ENCODE measurements at regions not wholly inside any gene's neighbourhood (a gene's known extent, or its start where the extent isn't known, plus 50 kb on each side); places are given as distances from the start of the nearest gene placed in this dataset.

DNA sequence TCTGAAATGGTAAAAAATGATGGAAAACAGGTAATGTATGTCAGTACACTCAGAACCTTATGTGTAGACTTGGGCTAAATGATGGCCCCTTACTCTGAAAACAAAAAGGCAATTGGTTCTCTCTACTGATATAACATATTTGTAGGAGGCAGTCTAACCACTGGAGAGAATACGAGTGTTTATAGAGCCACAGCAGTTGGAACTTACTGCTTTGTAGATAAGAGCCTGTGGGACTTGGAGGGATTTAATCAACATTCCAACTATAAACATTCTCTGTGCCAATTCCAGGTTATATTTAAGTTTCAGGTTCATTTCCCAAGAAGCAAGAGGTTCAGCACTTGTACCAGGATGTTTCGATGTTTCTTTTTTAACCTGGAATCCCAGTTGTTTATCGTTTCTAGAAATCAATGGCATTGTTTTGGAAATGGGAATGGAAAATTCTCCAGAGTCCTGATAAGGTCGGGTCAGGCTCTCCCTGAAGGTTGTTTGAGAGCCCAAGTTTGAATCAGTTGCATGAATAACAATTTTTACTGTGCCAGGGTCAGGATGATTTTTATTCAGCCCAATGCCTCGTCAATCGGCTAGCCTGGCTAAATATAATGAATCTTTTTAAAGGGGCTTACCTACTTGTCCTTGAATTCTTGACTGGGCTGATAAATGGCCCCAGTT, 278.4 kb upstream of the FAM98A start:
- DNase-seq (ENCODE audit: low spot score) (no peak), ATAC-seq (ENCODE audit: low FRiP score) (no peak)
- TF ChIP-seq, protein P1, sequence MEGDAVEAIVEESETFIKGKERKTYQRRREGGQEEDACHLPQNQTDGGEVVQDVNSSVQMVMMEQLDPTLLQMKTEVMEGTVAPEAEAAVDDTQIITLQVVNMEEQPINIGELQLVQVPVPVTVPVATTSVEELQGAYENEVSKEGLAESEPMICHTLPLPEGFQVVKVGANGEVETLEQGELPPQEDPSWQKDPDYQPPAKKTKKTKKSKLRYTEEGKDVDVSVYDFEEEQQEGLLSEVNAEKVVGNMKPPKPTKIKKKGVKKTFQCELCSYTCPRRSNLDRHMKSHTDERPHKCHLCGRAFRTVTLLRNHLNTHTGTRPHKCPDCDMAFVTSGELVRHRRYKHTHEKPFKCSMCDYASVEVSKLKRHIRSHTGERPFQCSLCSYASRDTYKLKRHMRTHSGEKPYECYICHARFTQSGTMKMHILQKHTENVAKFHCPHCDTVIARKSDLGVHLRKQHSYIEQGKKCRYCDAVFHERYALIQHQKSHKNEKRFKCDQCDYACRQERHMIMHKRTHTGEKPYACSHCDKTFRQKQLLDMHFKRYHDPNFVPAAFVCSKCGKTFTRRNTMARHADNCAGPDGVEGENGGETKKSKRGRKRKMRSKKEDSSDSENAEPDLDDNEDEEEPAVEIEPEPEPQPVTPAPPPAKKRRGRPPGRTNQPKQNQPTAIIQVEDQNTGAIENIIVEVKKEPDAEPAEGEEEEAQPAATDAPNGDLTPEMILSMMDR (IDR thresholded peaks at IDR 0.05) = no peak

DNA sequence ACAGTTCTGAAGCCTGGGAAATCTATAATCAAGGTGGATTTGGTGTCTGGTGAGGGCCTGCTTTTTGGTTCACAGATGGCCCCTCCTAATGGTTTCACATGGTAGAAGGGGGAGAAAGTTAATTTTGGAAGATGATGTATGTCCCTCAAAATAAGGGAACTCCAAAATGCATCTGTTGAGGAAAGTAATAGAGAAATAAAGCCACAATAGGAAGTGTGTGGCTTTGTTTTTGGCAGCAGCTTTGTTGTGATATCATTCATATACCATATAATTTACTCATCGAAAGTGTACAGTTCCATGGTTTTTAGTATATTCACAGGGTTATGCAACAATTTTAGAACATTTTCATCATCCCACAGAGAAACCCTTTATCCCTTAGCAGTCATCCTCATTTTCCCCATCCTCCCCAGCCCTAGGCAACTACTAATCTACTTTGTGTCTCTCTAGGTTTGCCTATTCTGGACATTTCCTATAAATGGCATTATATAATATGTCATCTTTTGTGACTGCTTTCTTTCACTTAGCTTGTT, 274.0 kb upstream of the FAM98A start:
- TF ChIP-seq, protein P1 (IDR thresholded peaks at IDR 0.05) = no peak
- DNase-seq (ENCODE audit: low spot score) (no peak), ATAC-seq (ENCODE audit: low FRiP score) (no peak)

DNA sequence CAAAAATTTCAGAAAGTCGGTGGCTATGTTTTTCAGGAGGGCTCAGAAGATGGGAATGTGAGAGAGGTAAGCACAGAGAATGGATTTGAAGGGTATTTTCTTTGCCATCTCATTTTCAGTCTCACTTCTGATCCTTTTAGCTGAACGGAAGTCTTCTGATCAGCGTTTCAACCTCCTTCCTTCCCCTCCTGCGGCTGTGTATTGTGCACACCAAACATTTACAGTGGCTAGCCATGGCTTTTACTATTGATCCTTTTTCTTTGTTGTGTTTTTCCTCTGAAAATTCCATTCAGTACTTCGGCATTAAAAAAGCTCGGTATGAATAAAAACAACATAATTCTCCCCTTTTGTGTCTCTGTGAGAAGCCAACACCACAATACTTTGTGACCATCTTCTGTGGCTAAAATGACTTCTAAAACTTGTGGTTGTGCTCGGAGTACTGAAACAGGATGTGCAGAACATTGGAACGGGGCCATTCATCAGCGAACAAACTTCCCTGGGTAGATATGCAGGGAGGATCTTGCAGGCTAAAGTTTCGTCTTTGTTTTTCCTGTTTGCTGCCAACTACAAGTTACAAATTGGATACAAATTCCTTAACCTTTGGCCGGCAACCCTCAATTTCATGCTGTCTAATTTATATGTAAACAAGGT, 260.8 kb upstream of the FAM98A start:
- TF ChIP-seq, protein P1 (IDR thresholded peaks at IDR 0.05) = no peak
- DNase-seq (ENCODE audit: low spot score) (no peak), ATAC-seq (ENCODE audit: low FRiP score) (no peak)

DNA sequence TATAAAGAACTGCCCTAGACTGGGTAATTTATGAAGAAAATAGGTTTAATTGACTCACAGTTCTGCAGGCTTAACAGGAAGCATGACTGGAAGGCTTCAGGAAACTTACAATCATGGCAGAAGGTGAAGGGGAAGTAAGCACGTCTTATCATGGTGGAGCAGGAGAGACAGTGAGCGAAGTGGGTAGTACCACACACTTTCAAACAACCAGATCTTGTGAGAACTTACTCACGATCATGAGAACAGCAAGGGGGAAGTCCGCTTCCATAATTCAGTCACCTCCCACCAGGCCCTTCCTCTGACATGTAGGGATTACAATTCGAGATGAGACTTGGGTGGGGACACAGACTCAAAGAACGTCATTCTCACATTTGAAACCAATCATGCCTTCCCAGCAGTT, 260.1 kb upstream of the FAM98A start:
- TF ChIP-seq, protein P1 (IDR thresholded peaks at IDR 0.05) = no peak
- ATAC-seq (ENCODE audit: low FRiP score) (no peak), DNase-seq (ENCODE audit: low spot score) (no peak)

GRCh38 chr2:33848486-33848885, 249.4 kb upstream of the FAM98A start:
- DNase-seq (ENCODE audit: low spot score) (no peak), ATAC-seq (ENCODE audit: low FRiP score) (no peak)
- TF ChIP-seq, protein P1 (IDR thresholded peaks at IDR 0.05) = no peak

DNA sequence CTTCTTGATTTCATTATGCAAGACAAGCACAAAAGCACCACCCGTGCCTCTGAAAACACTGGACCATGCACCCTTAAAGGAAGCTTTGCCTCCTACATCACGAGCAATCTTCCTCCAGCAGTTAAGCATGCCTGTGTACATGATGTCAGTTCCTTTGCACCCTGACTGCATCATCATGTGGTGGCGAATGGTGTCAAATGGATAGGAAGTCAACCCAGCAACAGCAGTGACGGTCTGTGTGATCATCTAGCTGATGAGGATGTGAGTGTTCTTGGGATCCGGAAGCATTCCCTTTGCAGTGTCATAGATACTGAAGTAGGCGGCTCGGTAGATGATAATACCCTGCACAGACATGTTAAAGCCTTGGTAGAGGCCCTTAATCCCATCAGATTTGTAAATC, 240.7 kb upstream of the FAM98A start:
- TF ChIP-seq, protein P1 (IDR thresholded peaks at IDR 0.05) = no peak
- ATAC-seq (ENCODE audit: low FRiP score) (no peak), DNase-seq (ENCODE audit: low spot score) (no peak)

DNA sequence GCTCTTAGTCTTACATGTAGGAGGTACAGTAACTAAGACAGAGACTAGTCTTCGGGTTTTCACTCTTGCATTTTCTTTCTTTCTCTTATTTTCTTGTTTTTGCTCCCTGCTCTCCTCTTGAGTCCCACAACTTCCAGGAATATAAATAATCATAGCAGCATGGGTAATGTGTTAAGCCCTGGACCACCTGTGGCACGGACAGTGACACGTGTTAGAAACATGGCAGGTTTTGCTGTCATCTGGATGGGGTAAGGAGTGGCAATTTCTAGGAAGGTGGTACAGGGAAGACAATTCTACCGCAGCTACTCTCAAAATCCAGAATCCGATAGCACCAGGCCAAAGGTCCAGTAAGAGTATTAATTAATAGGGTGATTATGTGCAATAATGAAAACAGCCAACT, 237.5 kb upstream of the FAM98A start:
- DNase-seq (ENCODE audit: low spot score) (no peak), ATAC-seq (ENCODE audit: low FRiP score) (no peak)
- TF ChIP-seq, protein P1 (IDR thresholded peaks at IDR 0.05) = no peak

All from omental fat pad (tissue), 3 donors.